Prostate gland (tissue), 2 donors: ENCODE measurements at regions not wholly inside any gene's neighbourhood (a gene's known extent, or its start where the extent isn't known, plus 50 kb on each side); places are given as distances from the start of the nearest gene placed in this dataset.

Experiments used
- DNase-seq: peaks from one replicate; pipeline ENCODE4 v3.0.0-alpha.2; 2019; ENCODE audit warnings: low spot score
- H3K27ac ChIP-seq, 2 donors: fragments of 200-600 bp; sonication (generic); 2 replicates each; pipeline ENCODE4 v1.5.1; 2017 to 2019
- H3K27me3 ChIP-seq: fragments of 200-600 bp; sonication (generic); replicated peaks from 2 replicates; pipeline ENCODE4 v1.5.1; 2019; ENCODE audit not compliant: insufficient read depth
- H3K36me3 ChIP-seq, 2 donors: fragments of 200-600 bp; sonication (generic); 1 replicate in 1 of 2; 2 replicates in 1 of 2; pipeline versions ENCODE4 v1.5.1 to v1.8.1; 2017 to 2019
- H3K4me1 ChIP-seq: fragments of 200-600 bp; sonication (generic); replicated peaks from 2 replicates; pipeline ENCODE4 v1.5.1; 2019
- H3K4me3 ChIP-seq, 2 donors: fragments of 200-600 bp; sonication (generic); 2 replicates each; pipeline ENCODE4 v1.5.1; 2017 to 2019
- H3K9me3 ChIP-seq: fragments of 200-600 bp; sonication (generic); 2 replicates; pipeline ENCODE4 v1.5.1; 2017
- CTCF ChIP-seq, 4 experiments: fragments of 200-600 bp in 2 of 4; fragments of 450-650 bp in 2 of 4; sonication (generic) in 2 of 4; IDR thresholded peaks; 1 replicate in 3 of 4; 2 replicates in 1 of 4; pipeline ENCODE4 v1.5.1; 2016 to 2019; ENCODE audit warnings: antibody characterized with exemption in 4 of 4, mild to moderate bottlenecking in 2 of 4, moderate library complexity in 2 of 4
- POLR2A ChIP-seq: fragments of 450-650 bp; IDR thresholded peaks from one replicate; pipeline ENCODE4 v1.6.1; 2016; ENCODE audit warnings: antibody characterized with exemption, mild to moderate bottlenecking
- POLR2AphosphoS5 ChIP-seq: sonication (generic); formaldehyde crosslinking; IDR thresholded peaks from one replicate; pipeline ENCODE4 v1.6.1; 2017; ENCODE audit warnings: antibody characterized with exemption
- WGBS: methylation state at CpG from one replicate; pipeline ENCODE4 v1.1.5; 2018; 5-methylcytosine and 5-hydroxymethylcytosine counted together
- intact Hi-C: fragments of 100-400 bp; cut with DNase I; formaldehyde crosslinking; loops from one replicate; pipeline ENCODE4 v1.14.2; 2022

- intact Hi-C loops, result no loop called here
- Histone ChIP-seq H3K4me1 (no peaks in the 10 kb centered on the region), H3K9me3 (no peaks in the 10 kb centered on the region), H3K27me3 (no peaks in the 10 kb centered on the region), H3K27ac (no peak overlapping the region), H3K4me3 (no peak overlapping the region), H3K36me3 (no peaks in the 10 kb centered on the region)
- DNase-seq, result no peak
- no peak for TF ChIP-seq POLR2A
- no peak for TF ChIP-seq POLR2AphosphoS5
- 29% methylated on average over 5 of the region's 5 CpGs for WGBS
Observed at GRCh38 chr18:5728531-5728930, 166.8 kb downstream of the TMEM200C start.

GRCh38 chr18:5726011-5726410 lies 169.3 kb downstream of the TMEM200C start:
- H3K4me3 ChIP-seq, result no peak overlapping the region
- no peaks in the 10 kb centered on the region for H3K27me3 ChIP-seq
- TF ChIP-seq CTCF (IDR thresholded peaks at IDR 0.05), result no peak
- no peak for TF ChIP-seq POLR2AphosphoS5
- TF ChIP-seq POLR2A, result no peak
- no peaks in the 10 kb centered on the region for H3K4me1 ChIP-seq
- intact Hi-C loops, result no loop called here
- no peak for DNase-seq
- no peaks in the 10 kb centered on the region for H3K36me3 ChIP-seq
- no peak overlapping the region for H3K27ac ChIP-seq
- no peaks in the 10 kb centered on the region for H3K9me3 ChIP-seq

- no peaks in the 10 kb centered on the region for H3K36me3 ChIP-seq
- WGBS, result 77% methylated on average over 10 of the region's 10 CpGs
- intact Hi-C loops, result no loop called here
Observed at GRCh38 chr18:5721924-5722323, 173.4 kb downstream of the TMEM200C start.

GRCh38 chr18:5720132-5720531 lies 175.2 kb downstream of the TMEM200C start:
- Histone ChIP-seq H3K4me1 (no peaks in the 10 kb centered on the region), H3K36me3 (no peaks in the 10 kb centered on the region), H3K4me3 (no peak overlapping the region), H3K27ac (no peak overlapping the region), H3K27me3 (no peaks in the 10 kb centered on the region), H3K9me3 (no peaks in the 10 kb centered on the region)
- intact Hi-C loops, result no loop called here
- 81% methylated on average over 9 of the region's 9 CpGs for WGBS
- no peak for DNase-seq
- no peak for TF ChIP-seq CTCF (IDR thresholded peaks at IDR 0.05)
- no peak for TF ChIP-seq POLR2AphosphoS5
- TF ChIP-seq POLR2A, result no peak

More at GRCh38 chr18:5721924-5722323, 173.4 kb downstream of the TMEM200C start:
- Histone ChIP-seq H3K27ac (no peak overlapping the region), H3K4me1 (no peaks in the 10 kb centered on the region), H3K27me3 (no peaks in the 10 kb centered on the region), H3K9me3 (no peaks in the 10 kb centered on the region), H3K4me3 (no peak overlapping the region)
- no peak for TF ChIP-seq POLR2A
- TF ChIP-seq POLR2AphosphoS5, result no peak
- no peak for TF ChIP-seq CTCF (IDR thresholded peaks at IDR 0.05)
- no peak for DNase-seq

- Histone ChIP-seq H3K27ac (no peak overlapping the region), H3K9me3 (no peaks in the 10 kb centered on the region), H3K27me3 (no peaks in the 10 kb centered on the region), H3K4me1 (no peaks in the 10 kb centered on the region), H3K36me3 (no peaks in the 10 kb centered on the region), H3K4me3 (no peak overlapping the region)
- TF ChIP-seq CTCF (IDR thresholded peaks at IDR 0.05), result no peak
- no peak for TF ChIP-seq POLR2A
- TF ChIP-seq POLR2AphosphoS5, result no peak
- no peak for DNase-seq
- intact Hi-C loops, result no loop called here
Observed at GRCh38 chr18:5717256-5717655, 173.5 kb upstream of the EPB41L3 start.
